ENCODE measurements at regions not wholly inside any gene's neighbourhood (a gene's known extent, or its start where the extent isn't known, plus 50 kb on each side); places are given as distances from the start of the nearest gene placed in this dataset.
"Not testable (repeated sequence)": the region's sequence is repeated elsewhere in the genome, so short reads cannot be mapped to it uniquely, and the experiment has no call there.

DNA sequence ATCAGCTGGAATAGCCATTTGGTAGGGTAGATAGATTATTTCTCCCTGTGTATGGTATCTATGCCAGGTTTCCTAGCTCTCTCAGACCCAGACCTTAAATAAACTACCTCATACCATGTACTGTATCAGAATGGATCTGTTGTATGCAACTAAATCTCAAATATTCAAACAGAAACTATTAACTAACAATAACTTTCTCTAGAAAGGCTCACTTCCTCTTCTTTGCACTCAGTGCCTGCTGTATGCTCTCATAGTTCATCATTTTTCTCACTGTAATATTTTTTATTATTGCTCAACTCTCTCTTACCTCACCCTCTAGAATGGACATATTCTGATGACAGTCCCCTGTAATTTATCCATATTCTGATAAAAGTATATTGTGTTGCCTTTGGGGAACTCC is 182.4 kb downstream of the TOX3 start:
- no peaks in the 10 kb centered on the region for H3K36me3 ChIP-seq (ENCODE audit: control insufficient read depth, insufficient read depth, low read length)
- DNase-seq, result no peak
- H3K9me3 ChIP-seq (ENCODE audit: control insufficient read depth, low read length), result no peaks in the 10 kb centered on the region
- H3K27me3 ChIP-seq (replicated peaks; ENCODE audit: control insufficient read depth, insufficient read depth, low read length, poor library complexity, severe bottlenecking), result no peaks in the 10 kb centered on the region
- H3K4me3 ChIP-seq (ENCODE audit: insufficient read depth, low read depth, low read length, poor library complexity, severe bottlenecking), result no peak overlapping the region
- H3K27ac ChIP-seq (ENCODE audit: insufficient read depth, low read length, poor library complexity, severe bottlenecking), result no peak overlapping the region
- H3K4me1 ChIP-seq (ENCODE audit: control insufficient read depth, insufficient read depth, low read length, poor library complexity, severe bottlenecking), result no peaks in the 10 kb centered on the region

- Histone ChIP-seq H3K4me1 (ENCODE audit: control insufficient read depth, insufficient read depth, low read length, poor library complexity, severe bottlenecking) (no peaks in the 10 kb centered on the region), H3K27ac (ENCODE audit: insufficient read depth, low read length, poor library complexity, severe bottlenecking) (no peak overlapping the region), H3K4me3 (ENCODE audit: insufficient read depth, low read depth, low read length, poor library complexity, severe bottlenecking) (no peak overlapping the region), H3K27me3 (replicated peaks; ENCODE audit: control insufficient read depth, insufficient read depth, low read length, poor library complexity, severe bottlenecking) (no peaks in the 10 kb centered on the region), H3K9me3 (ENCODE audit: control insufficient read depth, low read length) (no peaks in the 10 kb centered on the region), H3K36me3 (ENCODE audit: control insufficient read depth, insufficient read depth, low read length) (no peaks in the 10 kb centered on the region)
- no peak for DNase-seq
Observed at GRCh38 chr16:52363082-52363481, 183.9 kb downstream of the TOX3 start.

DNA sequence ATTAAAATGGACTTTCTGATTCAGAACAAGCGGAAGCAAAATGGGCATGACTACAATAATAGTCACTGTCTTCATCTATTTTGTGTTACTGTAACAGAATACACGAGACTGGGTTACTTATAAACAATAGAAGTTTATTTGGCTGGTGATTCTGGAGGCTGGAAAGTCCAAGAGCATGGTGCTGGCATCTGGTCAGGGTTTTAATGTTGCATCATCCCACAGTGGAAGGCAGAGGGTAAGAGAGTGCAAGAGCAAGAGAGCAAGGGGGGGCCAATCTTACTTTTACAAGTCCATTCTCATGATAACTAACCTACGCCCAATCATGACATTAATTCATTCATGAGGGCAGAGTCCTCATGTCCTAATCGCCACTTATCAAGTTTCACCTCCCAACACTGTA is 189.2 kb downstream of the TOX3 start:
- no peaks in the 10 kb centered on the region for H3K9me3 ChIP-seq (ENCODE audit: control insufficient read depth, low read length)
- no peak for DNase-seq
- no peak overlapping the region for H3K4me3 ChIP-seq (ENCODE audit: insufficient read depth, low read depth, low read length, poor library complexity, severe bottlenecking)
- H3K27me3 ChIP-seq (replicated peaks; ENCODE audit: control insufficient read depth, insufficient read depth, low read length, poor library complexity, severe bottlenecking), result no peaks in the 10 kb centered on the region
- H3K27ac ChIP-seq (ENCODE audit: insufficient read depth, low read length, poor library complexity, severe bottlenecking), result no peak overlapping the region
- H3K36me3 ChIP-seq (ENCODE audit: control insufficient read depth, insufficient read depth, low read length), result no peaks in the 10 kb centered on the region
- H3K4me1 ChIP-seq (ENCODE audit: control insufficient read depth, insufficient read depth, low read length, poor library complexity, severe bottlenecking), result no peaks in the 10 kb centered on the region

- Histone ChIP-seq H3K4me3 (ENCODE audit: insufficient read depth, low read depth, low read length, poor library complexity, severe bottlenecking) (no peak overlapping the region), H3K27ac (ENCODE audit: insufficient read depth, low read length, poor library complexity, severe bottlenecking) (no peak overlapping the region), H3K4me1 (ENCODE audit: control insufficient read depth, insufficient read depth, low read length, poor library complexity, severe bottlenecking) (no peaks in the 10 kb centered on the region), H3K27me3 (replicated peaks; ENCODE audit: control insufficient read depth, insufficient read depth, low read length, poor library complexity, severe bottlenecking) (no peaks in the 10 kb centered on the region), H3K36me3 (ENCODE audit: control insufficient read depth, insufficient read depth, low read length) (no peaks in the 10 kb centered on the region), H3K9me3 (ENCODE audit: control insufficient read depth, low read length) (no peaks in the 10 kb centered on the region)
- no peak for DNase-seq
Observed at GRCh38 chr16:52353249-52353648, 193.7 kb downstream of the TOX3 start.

- Histone ChIP-seq H3K4me1 (ENCODE audit: control insufficient read depth, insufficient read depth, low read length, poor library complexity, severe bottlenecking) (no peaks in the 10 kb centered on the region), H3K27ac (ENCODE audit: insufficient read depth, low read length, poor library complexity, severe bottlenecking) (no peak overlapping the region)
- DNase-seq, result no peak
Observed at GRCh38 chr16:52351451-52351850, 195.5 kb downstream of the TOX3 start.

DNA sequence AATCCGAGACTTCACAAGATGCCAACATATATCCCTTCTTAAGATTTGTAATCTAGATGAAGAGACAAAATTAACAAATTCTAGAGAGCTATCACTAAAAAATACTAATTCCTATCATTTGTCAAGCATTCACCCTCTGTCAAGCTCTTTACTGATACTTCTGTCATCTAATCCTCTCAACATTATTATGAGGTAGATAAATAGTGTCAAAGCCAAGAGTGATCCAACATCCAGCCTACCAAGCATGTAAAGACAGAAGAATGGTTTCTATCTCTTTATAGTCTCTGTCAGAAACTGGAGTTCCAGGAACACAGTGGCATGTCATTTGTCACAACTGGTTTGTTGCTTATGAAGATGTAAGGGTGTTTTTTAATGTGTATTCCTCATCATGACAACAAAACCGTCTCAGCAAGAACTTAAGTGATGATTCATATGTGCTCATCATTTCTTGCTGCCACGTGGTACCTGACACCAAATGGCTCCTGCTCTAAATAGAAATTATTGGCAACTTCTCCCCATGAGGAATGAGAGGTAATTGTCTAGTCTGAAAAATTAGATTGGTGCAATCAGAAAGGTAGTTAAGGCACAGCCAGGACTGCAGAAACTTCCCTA is 196.8 kb downstream of the TOX3 start:
- H3K36me3 ChIP-seq (ENCODE audit: control insufficient read depth, insufficient read depth, low read length), result no peaks in the 10 kb centered on the region
- H3K4me1 ChIP-seq (ENCODE audit: control insufficient read depth, insufficient read depth, low read length, poor library complexity, severe bottlenecking), result no peaks in the 10 kb centered on the region
- DNase-seq, result no peak
- H3K9me3 ChIP-seq (ENCODE audit: control insufficient read depth, low read length), result no peaks in the 10 kb centered on the region
- no peak overlapping the region for H3K4me3 ChIP-seq (ENCODE audit: insufficient read depth, low read depth, low read length, poor library complexity, severe bottlenecking)
- no peaks in the 10 kb centered on the region for H3K27me3 ChIP-seq (replicated peaks; ENCODE audit: control insufficient read depth, insufficient read depth, low read length, poor library complexity, severe bottlenecking)
- no peak overlapping the region for H3K27ac ChIP-seq (ENCODE audit: insufficient read depth, low read length, poor library complexity, severe bottlenecking)

More at GRCh38 chr16:52351451-52351850, 195.5 kb downstream of the TOX3 start:
- H3K36me3 ChIP-seq (ENCODE audit: control insufficient read depth, insufficient read depth, low read length), result no peaks in the 10 kb centered on the region
- no peak overlapping the region for H3K4me3 ChIP-seq (ENCODE audit: insufficient read depth, low read depth, low read length, poor library complexity, severe bottlenecking)
- H3K27me3 ChIP-seq (replicated peaks; ENCODE audit: control insufficient read depth, insufficient read depth, low read length, poor library complexity, severe bottlenecking), result no peaks in the 10 kb centered on the region
- H3K9me3 ChIP-seq (ENCODE audit: control insufficient read depth, low read length), result no peaks in the 10 kb centered on the region

GRCh38 chr16:52346709-52347108 is 200.2 kb downstream of the TOX3 start:
- DNase-seq, result no peak
- Histone ChIP-seq H3K27ac (ENCODE audit: insufficient read depth, low read length, poor library complexity, severe bottlenecking) (no peak overlapping the region), H3K36me3 (ENCODE audit: control insufficient read depth, insufficient read depth, low read length) (no peaks in the 10 kb centered on the region), H3K9me3 (ENCODE audit: control insufficient read depth, low read length) (no peaks in the 10 kb centered on the region), H3K27me3 (replicated peaks; ENCODE audit: control insufficient read depth, insufficient read depth, low read length, poor library complexity, severe bottlenecking) (no peaks in the 10 kb centered on the region), H3K4me3 (ENCODE audit: insufficient read depth, low read depth, low read length, poor library complexity, severe bottlenecking) (no peak overlapping the region), H3K4me1 (ENCODE audit: control insufficient read depth, insufficient read depth, low read length, poor library complexity, severe bottlenecking) (no peaks in the 10 kb centered on the region)

GRCh38 chr16:52333673-52334072 is 213.3 kb downstream of the TOX3 start:
- not testable (repeated sequence) for H3K27me3 ChIP-seq (replicated peaks; ENCODE audit: control insufficient read depth, insufficient read depth, low read length, poor library complexity, severe bottlenecking); H3K36me3 ChIP-seq (ENCODE audit: control insufficient read depth, insufficient read depth, low read length); H3K4me3 ChIP-seq (ENCODE audit: insufficient read depth, low read depth, low read length, poor library complexity, severe bottlenecking); DNase-seq; H3K27ac ChIP-seq (ENCODE audit: insufficient read depth, low read length, poor library complexity, severe bottlenecking); H3K9me3 ChIP-seq (ENCODE audit: control insufficient read depth, low read length); H3K4me1 ChIP-seq (ENCODE audit: control insufficient read depth, insufficient read depth, low read length, poor library complexity, severe bottlenecking)

GRCh38 chr16:52320930-52321439 is 226.0 kb downstream of the TOX3 start:
- no peak overlapping the region for H3K4me3 ChIP-seq (ENCODE audit: insufficient read depth, low read depth, low read length, poor library complexity, severe bottlenecking)
- H3K36me3 ChIP-seq (ENCODE audit: control insufficient read depth, insufficient read depth, low read length), result no peaks in the 10 kb centered on the region
- no peaks in the 10 kb centered on the region for H3K4me1 ChIP-seq (ENCODE audit: control insufficient read depth, insufficient read depth, low read length, poor library complexity, severe bottlenecking)
- DNase-seq, result no peak
- H3K9me3 ChIP-seq (ENCODE audit: control insufficient read depth, low read length), result no peaks in the 10 kb centered on the region
- H3K27me3 ChIP-seq (replicated peaks; ENCODE audit: control insufficient read depth, insufficient read depth, low read length, poor library complexity, severe bottlenecking), result no peaks in the 10 kb centered on the region
- H3K27ac ChIP-seq (ENCODE audit: insufficient read depth, low read length, poor library complexity, severe bottlenecking), result no peak overlapping the region

DNA sequence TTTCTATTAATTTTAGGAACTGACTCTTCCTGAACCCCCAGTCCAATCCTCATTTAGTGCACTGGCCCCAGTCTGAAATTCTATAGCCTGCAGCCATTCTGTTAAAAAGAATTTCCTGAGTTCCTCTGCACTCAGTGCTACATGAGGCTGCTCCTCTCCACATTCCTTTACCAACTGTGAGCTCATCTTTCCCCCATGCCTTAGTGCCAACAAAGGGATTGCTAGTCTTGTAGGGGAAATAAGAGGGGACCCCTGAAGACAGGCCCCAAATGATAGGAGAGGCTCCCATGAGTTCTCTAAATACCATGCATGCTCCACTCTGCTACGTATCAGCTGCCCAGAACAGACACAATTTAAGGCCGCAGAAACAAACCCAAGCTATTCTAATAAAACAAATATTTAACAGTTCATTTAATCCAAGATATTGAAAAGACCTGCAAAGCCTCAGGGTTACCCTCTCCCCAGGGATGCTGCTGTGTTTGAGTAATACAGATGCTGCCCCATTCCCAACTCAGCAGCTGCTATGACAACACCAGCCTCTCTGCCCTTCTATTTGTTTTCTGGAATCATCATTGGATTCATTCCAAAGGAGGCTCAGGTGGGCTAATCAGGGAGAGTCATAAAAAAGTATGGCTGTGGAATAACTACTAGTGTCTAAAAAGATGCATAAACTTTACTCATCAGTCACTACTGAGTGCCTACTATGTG is 228.5 kb downstream of the TOX3 start:
- Histone ChIP-seq H3K36me3 (ENCODE audit: control insufficient read depth, insufficient read depth, low read length) (no peaks in the 10 kb centered on the region), H3K4me1 (ENCODE audit: control insufficient read depth, insufficient read depth, low read length, poor library complexity, severe bottlenecking) (no peaks in the 10 kb centered on the region), H3K9me3 (ENCODE audit: control insufficient read depth, low read length) (no peaks in the 10 kb centered on the region), H3K27ac (ENCODE audit: insufficient read depth, low read length, poor library complexity, severe bottlenecking) (no peak overlapping the region), H3K4me3 (ENCODE audit: insufficient read depth, low read depth, low read length, poor library complexity, severe bottlenecking) (no peak overlapping the region), H3K27me3 (replicated peaks; ENCODE audit: control insufficient read depth, insufficient read depth, low read length, poor library complexity, severe bottlenecking) (no peaks in the 10 kb centered on the region)
- no peak for DNase-seq

Measured in effector memory CD4-positive, alpha-beta T cell (primary cell).